ENCODE measurements at regions not wholly inside any gene's neighbourhood (a gene's known extent, or its start where the extent isn't known, plus 50 kb on each side); places are given as distances from the start of the nearest gene placed in this dataset.

DNA sequence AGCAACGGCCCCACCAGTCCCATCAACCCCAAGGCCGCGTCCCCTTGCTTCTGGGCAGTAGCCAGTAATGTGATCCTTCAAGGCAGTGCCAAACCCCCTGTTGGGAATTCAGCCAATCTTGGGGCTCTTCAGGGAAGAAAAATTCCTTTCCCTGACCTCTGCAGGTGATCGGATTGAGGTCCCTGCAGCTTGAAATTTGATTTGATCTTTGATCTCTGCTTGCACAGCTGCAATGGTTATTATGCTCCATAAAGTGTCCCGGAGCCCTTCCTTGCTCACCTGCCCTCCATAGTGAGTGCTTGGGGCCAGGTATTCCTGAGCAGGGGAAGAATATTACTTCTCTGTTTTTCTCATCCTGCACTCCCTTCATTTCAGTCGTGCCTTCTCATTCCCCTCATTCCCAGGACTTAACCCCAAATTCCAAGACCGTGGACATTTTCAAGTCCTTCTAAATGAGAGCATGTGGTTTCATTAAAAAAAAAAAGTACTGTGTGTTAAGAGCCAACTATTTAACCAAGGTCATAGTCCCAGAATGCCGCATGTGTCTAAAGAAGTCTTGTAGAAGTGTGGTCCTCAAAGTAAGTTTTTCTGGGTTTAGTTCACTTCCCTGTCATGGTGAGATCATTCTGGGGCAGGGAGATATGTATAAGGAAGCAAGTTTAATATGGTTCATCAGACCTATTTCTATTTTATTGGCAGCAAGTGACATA, 56.3 kb downstream of the SOX9 start:
- TF ChIP-seq CTCF (conservative IDR thresholded peaks at IDR 0.05 in 1 of 2, IDR thresholded peaks at IDR 0.05 in 1 of 2; ENCODE audit: low read depth in 1 of 2, low read length in 2 of 2) (no peak), EZH2 (IDR thresholded peaks at IDR 0.05; ENCODE audit: low read length, missing control alignments) (no peak)

Measured in fibroblast of lung (primary cell).